ENCODE measurements at regions not wholly inside any gene's neighbourhood (a gene's known extent, or its start where the extent isn't known, plus 50 kb on each side); places are given as distances from the start of the nearest gene placed in this dataset.

GRCh38 chr3:182703233-182703632 is 90.1 kb upstream of the ATP11B start:
- TF ChIP-seq TAF1 (conservative IDR thresholded peaks at IDR 0.05) (no peak), YY1 (IDR thresholded peaks at IDR 0.05) (no peak), EGR1 (IDR thresholded peaks at IDR 0.05; ENCODE audit: low read depth in 2 of 2) (no peak), REST (IDR thresholded peaks at IDR 0.05) (no peak), GABPA (IDR thresholded peaks at IDR 0.05 in 1 of 2, conservative IDR thresholded peaks at IDR 0.05 in 1 of 2) (no peak), JUND (IDR thresholded peaks at IDR 0.05) (no peak), MAX (IDR thresholded peaks at IDR 0.05) (no peak), RXRA (IDR thresholded peaks at IDR 0.05) (no peak), NR2F2 (IDR thresholded peaks at IDR 0.05) (no peak), SP1 (IDR thresholded peaks at IDR 0.05) (no peak), FOXA2 (IDR thresholded peaks at IDR 0.05) (no peak)
- TF ChIP-seq, protein P1, sequence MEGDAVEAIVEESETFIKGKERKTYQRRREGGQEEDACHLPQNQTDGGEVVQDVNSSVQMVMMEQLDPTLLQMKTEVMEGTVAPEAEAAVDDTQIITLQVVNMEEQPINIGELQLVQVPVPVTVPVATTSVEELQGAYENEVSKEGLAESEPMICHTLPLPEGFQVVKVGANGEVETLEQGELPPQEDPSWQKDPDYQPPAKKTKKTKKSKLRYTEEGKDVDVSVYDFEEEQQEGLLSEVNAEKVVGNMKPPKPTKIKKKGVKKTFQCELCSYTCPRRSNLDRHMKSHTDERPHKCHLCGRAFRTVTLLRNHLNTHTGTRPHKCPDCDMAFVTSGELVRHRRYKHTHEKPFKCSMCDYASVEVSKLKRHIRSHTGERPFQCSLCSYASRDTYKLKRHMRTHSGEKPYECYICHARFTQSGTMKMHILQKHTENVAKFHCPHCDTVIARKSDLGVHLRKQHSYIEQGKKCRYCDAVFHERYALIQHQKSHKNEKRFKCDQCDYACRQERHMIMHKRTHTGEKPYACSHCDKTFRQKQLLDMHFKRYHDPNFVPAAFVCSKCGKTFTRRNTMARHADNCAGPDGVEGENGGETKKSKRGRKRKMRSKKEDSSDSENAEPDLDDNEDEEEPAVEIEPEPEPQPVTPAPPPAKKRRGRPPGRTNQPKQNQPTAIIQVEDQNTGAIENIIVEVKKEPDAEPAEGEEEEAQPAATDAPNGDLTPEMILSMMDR (IDR thresholded peaks at IDR 0.05; ENCODE audit: low read depth, low read length, missing input control), result no peak
- TF ChIP-seq, protein P2, sequence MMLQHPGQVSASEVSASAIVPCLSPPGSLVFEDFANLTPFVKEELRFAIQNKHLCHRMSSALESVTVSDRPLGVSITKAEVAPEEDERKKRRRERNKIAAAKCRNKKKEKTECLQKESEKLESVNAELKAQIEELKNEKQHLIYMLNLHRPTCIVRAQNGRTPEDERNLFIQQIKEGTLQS (IDR thresholded peaks at IDR 0.05), result no peak
